ENCODE measurements at regions not wholly inside any gene's neighbourhood (a gene's known extent, or its start where the extent isn't known, plus 50 kb on each side); places are given as distances from the start of the nearest gene placed in this dataset.

- TF ChIP-seq CTCF (IDR thresholded peaks at IDR 0.05), result no peak
- no peak overlapping the region for H3K4me2 ChIP-seq (ENCODE audit: low read length)
Measured at GRCh38 chr6:15033850-15034203, 212.0 kb upstream of the JARID2 start.

GRCh38 chr6:15036690-15037245, 209.1 kb upstream of the JARID2 start:
- Histone ChIP-seq H2AFZ (peak overlapping the region; percentile 74), H3K9me3 (ENCODE audit: control insufficient read depth, low read length) (no peaks in the 10 kb centered on the region), H3K9ac (no peak overlapping the region), H3K79me2 (no peaks in the 10 kb centered on the region), H3K4me1 (peaks cover 6% of the 10 kb centered on the region), H3K27ac (no peak overlapping the region), H3K4me3 (ENCODE audit: low read depth, low read length) (no peak overlapping the region), H3K27me3 (ENCODE audit: control insufficient read depth, insufficient read depth, low read length) (no peaks in the 10 kb centered on the region), H3K36me3 (ENCODE audit: control insufficient read depth, insufficient read depth, low read length) (no peaks in the 10 kb centered on the region), H3K4me2 (ENCODE audit: low read length) (peak overlapping the region; percentile 55)
- TF ChIP-seq CTCF (IDR thresholded peaks at IDR 0.05), result no peak

More at GRCh38 chr6:15033850-15034203, 212.0 kb upstream of the JARID2 start:
- H3K4me3 ChIP-seq (ENCODE audit: low read depth, low read length), result no peak overlapping the region
- no peaks in the 10 kb centered on the region for H3K9me3 ChIP-seq (ENCODE audit: control insufficient read depth, low read length)
- H3K9ac ChIP-seq, result no peak overlapping the region
- no peaks in the 10 kb centered on the region for H3K79me2 ChIP-seq
- H3K4me1 ChIP-seq, result peaks cover 6% of the 10 kb centered on the region
- H3K27me3 ChIP-seq (ENCODE audit: control insufficient read depth, insufficient read depth, low read length), result no peaks in the 10 kb centered on the region
- no peaks in the 10 kb centered on the region for H3K36me3 ChIP-seq (ENCODE audit: control insufficient read depth, insufficient read depth, low read length)
- H3K27ac ChIP-seq, result no peak overlapping the region
- H2AFZ ChIP-seq, result no peak overlapping the region

GRCh38 chr6:15037253-15037652, 208.6 kb upstream of the JARID2 start:
- Histone ChIP-seq H3K4me1 (peaks cover 6% of the 10 kb centered on the region), H3K9ac (no peak overlapping the region), H3K4me3 (ENCODE audit: low read depth, low read length) (no peak overlapping the region), H3K36me3 (ENCODE audit: control insufficient read depth, insufficient read depth, low read length) (no peaks in the 10 kb centered on the region), H3K79me2 (no peaks in the 10 kb centered on the region), H3K4me2 (ENCODE audit: low read length) (no peak overlapping the region), H3K27ac (no peak overlapping the region), H3K27me3 (ENCODE audit: control insufficient read depth, insufficient read depth, low read length) (no peaks in the 10 kb centered on the region), H2AFZ (peak overlapping the region; percentile 74), H3K9me3 (ENCODE audit: control insufficient read depth, low read length) (no peaks in the 10 kb centered on the region)
- no peak for TF ChIP-seq CTCF (IDR thresholded peaks at IDR 0.05)

GRCh38 chr6:15038013-15038791, 207.7 kb upstream of the JARID2 start:
- no peaks in the 10 kb centered on the region for H3K9me3 ChIP-seq (ENCODE audit: control insufficient read depth, low read length)
- no peak overlapping the region for H3K4me3 ChIP-seq (ENCODE audit: low read depth, low read length)
- no peak overlapping the region for H3K4me2 ChIP-seq (ENCODE audit: low read length)
- H3K27me3 ChIP-seq (ENCODE audit: control insufficient read depth, insufficient read depth, low read length), result no peaks in the 10 kb centered on the region
- H3K9ac ChIP-seq, result no peak overlapping the region
- TF ChIP-seq CTCF (IDR thresholded peaks at IDR 0.05), result no peak
- H3K4me1 ChIP-seq, result peaks cover 6% of the 10 kb centered on the region
- H2AFZ ChIP-seq, result no peak overlapping the region
- H3K36me3 ChIP-seq (ENCODE audit: control insufficient read depth, insufficient read depth, low read length), result no peaks in the 10 kb centered on the region
- no peak overlapping the region for H3K27ac ChIP-seq
- H3K79me2 ChIP-seq, result no peaks in the 10 kb centered on the region

- H3K9ac ChIP-seq, result no peak overlapping the region
- no peaks in the 10 kb centered on the region for H3K27me3 ChIP-seq (ENCODE audit: control insufficient read depth, insufficient read depth, low read length)
- H3K27ac ChIP-seq, result no peak overlapping the region
- H3K36me3 ChIP-seq (ENCODE audit: control insufficient read depth, insufficient read depth, low read length), result no peaks in the 10 kb centered on the region
- H3K4me3 ChIP-seq (ENCODE audit: low read depth, low read length), result no peak overlapping the region
- H2AFZ ChIP-seq, result no peak overlapping the region
- no peak for TF ChIP-seq CTCF (IDR thresholded peaks at IDR 0.05)
- no peaks in the 10 kb centered on the region for H3K9me3 ChIP-seq (ENCODE audit: control insufficient read depth, low read length)
- peaks cover 6% of the 10 kb centered on the region for H3K4me1 ChIP-seq
- no peaks in the 10 kb centered on the region for H3K79me2 ChIP-seq
- H3K4me2 ChIP-seq (ENCODE audit: low read length), result no peak overlapping the region
Measured at GRCh38 chr6:15039136-15039535, 206.7 kb upstream of the JARID2 start.

Measured in parathyroid adenoma (tissue), 2 donors.